Dermis microvascular lymphatic vessel endothelial cell (primary cell): ENCODE measurements at regions not wholly inside any gene's neighbourhood (a gene's known extent, or its start where the extent isn't known, plus 50 kb on each side); places are given as distances from the start of the nearest gene placed in this dataset.
A peak's percentile ranks its signal among the peaks of the same experiment; 100 is the strongest.
"Not testable (repeated sequence)": the region's sequence is repeated elsewhere in the genome, so short reads cannot be mapped to it uniquely, and the experiment has no call there.

Experiments
- DNase-seq, 2 donors: peaks; one replicate each; pipeline versions ENCODE4 v3.0.0 to v3.0.0-alpha.2; 2010; ENCODE audit warnings: low read depth in 2 of 2

DNA sequence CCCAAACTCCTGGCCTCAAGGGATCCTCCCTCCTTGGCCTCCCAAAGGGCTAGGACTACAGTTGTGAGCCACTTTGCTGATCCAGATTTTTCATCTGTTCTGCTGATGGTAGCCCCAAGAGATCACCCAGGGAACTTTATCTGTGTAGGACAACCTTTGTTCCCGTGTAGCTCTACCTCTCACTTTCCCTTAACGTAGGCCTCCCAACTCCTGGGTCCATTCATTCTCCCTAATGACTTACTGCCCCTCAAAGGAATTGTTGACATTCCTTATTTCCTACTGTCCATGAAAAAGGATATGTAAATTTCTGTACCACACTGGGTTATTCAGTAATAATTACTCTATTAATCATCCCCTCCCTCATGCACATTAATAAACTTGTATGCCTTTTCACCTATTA, 51.0 kb upstream of the PHF24 start:
- no peak for DNase-seq

DNA sequence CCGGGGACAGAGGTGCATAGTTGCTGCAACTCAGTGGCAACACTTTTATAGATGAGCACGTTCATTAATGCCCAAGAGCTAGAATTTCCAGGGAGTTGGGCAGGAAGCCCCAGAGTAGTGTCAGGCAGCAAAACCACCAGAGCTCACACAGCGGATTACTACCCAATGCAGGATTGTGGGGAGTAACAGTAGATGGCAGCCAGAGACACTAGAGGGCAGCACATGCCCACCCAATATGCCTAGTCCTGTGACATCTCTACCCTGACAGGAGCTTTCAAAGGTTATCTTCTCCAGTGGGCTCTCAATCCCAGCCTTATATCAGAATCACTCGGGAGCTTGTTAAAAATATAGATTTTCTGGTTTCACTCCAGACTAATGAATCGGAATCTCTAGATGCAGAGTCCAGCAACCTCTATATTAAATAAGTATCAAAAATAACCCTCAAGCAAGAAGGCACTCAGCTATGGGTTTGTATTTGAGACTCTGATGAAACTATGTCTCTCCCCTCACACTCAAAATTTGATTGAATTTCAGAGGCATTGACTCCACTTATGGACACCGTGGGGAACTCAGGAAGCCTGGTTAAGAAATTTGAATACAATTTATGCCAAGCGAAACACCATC, 58.4 kb upstream of the PHF24 start:
- peak; percentile 65 to 77 for DNase-seq

DNA sequence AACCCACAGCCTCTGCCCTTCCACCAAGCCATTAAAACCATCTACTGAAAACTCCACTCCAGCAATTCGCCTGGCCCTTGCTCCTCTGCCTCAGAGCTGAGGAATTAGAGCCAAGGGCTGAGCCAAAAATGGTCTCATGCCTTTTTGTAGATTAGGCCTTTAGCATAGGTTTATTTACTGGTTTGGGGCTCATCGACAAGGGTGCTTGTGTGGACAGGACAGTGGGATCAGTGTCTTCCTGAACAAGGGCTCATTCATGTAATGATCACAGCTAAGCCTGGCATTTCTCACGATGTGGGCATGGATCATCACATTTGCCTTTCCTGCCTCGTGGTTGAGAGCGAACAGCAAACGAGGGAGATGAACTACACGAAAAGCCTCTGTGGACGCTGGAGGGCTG, 59.2 kb upstream of the PHF24 start:
- no peak for DNase-seq

DNA sequence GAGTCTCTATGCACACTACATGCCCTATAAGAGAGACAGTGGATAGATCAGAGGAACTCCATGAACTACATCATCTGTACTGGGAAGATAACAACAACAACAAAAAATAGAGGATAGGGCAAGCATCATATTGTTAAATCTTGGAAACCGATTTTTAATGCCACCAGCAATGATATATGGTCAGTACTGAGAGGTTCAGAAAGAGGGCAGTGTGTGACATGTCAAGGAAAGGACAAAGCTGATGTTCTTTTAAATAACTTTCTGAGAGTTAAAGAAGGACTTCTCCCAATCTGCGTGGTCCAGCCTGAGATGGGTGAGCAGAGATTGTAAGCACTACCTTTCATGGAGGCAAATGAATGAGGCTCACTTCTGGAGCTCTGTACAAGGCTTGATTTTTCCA, 62.0 kb upstream of the PHF24 start:
- no peak for DNase-seq

DNA sequence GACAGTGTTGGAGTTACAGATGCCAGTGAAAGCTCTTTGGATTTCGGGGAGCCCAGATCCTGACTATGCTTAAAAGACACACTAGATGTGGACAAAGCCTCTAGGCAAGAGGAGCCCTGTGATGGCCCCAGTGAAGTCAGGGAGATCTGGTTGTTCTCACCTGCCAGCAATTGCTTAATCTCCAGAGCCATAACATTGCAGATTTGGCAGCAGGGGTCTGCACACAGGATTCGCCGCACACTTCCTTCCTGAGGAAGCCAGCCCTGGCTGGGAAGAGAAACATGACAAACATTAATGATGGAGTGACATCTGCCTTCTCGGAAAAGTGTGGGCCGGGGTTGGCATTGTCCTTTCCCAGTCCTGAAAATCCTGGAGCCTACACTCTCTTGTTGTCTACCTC, 65.2 kb upstream of the PHF24 start:
- DNase-seq, result peak; percentile 2 to 73

DNA sequence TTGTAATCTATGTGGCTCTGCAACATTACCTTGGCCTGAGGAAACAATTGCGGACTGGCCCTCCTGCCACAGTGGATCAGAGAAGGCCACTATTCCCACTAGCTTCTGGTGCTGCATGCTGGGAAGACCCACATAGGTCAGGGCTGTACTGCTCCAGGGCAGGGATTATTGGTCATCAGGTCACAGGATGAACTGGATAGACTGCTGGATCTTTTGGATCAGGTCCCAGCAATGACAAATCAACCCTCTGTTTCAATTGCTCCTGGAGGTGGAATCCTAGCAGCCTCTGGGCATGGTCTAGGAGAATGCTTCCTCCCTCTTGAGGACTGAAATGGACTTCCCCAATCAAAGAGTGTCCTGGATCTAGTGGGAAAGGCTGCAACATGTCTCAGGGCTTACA, 66.7 kb upstream of the PHF24 start:
- DNase-seq, result peak in 1 of 2 donors; percentile 23

DNA sequence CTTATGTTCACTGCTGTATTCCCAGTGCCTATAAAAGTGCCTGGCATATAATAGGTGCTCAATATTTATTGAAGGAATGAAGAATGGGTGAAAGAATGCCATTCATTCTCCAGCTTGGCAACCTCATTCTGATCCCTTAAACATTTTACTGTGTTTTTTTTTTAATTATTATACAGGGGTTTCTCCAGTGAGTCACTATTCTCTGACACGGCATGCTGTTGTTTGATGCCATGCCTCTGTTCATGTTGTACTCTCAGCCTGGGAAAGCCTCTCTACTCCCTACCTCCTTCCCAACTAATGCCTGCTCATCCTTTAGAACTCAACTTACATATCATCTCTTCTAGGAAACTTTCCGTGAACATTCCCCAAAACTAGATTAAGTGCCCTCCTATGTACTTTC, 70.2 kb upstream of the PHF24 start:
- DNase-seq, result no peak

DNA sequence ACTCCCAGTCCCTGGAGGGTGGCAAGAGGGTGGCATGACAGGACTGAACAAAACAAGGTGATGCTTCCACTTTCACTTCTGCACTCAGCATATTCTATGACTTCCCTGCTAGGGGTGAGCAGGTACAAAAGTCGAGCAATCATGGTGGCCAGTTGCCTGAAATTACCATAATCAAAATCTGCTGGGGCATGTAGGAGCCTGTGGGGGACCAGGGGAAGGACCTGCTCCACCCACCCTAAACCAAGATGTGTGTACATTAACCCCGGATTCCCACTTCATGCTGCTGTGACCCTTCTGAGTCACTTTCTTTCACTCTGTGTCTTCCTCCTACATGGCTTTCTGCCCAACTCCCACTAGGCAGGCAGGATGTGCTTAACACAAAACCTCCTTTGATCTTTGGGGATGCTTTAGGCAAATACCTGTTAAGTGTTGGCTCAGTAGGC, 73.3 kb upstream of the PHF24 start:
- no peak for DNase-seq

DNA sequence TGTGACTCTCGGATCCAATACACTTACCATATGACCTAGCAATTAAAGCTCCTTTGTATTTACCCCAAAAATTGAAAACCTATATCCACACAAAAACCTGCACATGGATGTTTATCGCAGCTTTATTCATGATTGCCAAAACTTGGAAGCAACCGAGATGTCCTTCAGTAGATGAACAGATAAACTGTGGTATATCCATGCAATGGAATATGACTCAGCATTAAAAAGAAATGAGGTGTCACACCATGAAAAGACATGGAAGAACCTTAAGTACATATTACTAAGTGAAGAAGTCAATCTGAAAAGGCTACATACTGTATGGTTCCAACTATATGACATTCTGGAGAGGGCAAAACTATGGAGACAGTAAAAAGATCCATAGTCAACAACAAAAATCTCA, 82.0 kb upstream of the PHF24 start:
- no peak for DNase-seq

DNA sequence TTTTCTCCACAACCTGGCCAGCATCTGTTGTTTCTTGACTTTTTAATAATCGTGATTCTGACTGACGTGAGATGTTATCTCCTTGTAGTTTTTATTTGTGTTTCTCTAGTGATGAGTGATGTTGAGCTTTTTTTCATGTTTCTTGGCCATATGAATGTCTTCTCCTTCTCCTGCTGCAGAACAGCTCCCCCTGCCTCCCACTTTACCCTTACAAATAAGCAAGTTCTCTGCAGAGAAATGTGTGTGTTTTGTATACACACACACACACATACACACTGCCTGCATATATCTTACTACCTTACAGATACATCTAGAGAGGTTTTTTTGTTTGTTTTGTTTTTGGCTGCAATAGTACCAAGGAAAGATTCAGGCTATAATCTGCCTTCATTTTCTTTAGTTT, 88.7 kb upstream of the PHF24 start:
- DNase-seq, result peak in 1 of 2 donors; percentile 40

DNA sequence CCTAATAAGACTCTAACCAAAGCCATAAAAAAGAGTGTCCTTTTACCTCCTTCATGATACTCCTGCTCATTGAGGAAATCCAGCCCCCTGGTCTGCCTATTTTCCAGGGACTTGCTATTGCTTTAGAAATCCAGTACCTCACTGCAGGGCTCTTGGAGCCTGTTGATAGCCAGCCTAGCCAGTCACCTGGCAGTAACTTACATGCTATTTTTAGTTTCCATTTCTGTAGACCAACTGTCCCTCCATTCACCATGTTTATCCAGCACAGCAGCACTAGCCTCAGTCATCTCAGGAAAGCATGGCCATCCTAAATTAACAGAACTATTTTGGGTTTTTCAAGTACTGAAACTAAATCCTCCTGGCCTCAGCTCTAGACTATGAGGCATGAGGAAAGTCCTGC, 91.5 kb upstream of the PHF24 start:
- no peak for DNase-seq

DNA sequence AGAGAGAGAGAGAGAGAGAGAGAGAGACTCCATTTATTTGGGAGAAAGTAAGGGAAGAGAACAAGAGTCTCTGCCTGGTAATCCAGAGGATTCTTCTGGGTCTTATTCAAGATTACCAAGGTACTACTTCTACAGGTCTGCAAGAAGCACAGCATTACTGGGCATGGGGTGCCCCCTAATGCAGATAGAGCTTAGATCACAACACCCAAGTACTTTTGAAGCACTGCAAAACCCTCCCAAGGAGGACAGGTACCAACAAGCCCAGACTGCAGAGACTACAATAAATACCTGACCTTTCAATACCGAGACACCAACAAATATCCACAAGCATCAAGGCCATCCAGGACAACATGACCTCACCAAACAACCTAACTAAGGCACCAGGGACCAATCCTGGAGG, 94.7 kb upstream of the PHF24 start:
- no peak for DNase-seq

DNA sequence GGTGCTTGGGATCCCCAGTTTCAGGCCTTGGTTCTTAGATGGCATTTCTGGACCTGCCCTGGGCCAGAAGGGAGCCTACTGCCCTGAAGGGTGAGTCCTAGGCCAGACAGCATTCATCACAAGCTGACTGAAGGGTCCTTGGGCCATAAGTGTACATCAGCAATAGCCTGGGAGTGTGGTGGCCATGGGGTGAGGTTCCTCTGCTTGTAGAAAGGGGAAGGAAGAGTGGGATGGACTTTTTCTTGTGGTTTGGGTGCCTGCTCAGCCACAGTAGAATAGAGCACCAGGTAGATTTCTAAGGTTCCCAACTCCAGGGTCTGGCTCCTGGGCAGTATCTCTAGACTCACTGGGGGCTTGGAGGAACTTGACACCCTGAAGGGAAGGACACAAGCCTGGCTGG, 95.2 kb upstream of the PHF24 start:
- DNase-seq, result no peak

DNA sequence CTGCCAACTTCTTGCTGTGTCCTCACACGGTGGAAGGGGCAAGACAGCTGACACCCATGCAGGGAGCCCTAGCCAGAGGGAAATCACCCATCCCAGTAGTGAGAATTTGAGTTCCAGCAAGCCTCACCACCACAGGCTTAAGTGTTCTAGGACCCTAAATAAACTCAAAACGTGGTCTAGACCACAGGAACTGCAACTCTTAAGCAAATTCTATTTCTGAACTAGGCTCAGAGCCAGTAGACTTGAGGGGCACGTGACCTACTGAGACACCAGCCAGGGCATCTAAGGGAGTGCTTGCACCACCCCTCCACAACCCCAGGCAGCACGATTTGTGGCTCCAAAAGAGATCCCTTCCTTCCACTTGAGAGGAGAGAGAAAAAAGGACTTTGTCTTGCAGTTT, 96.0 kb upstream of the PHF24 start:
- DNase-seq, result no peak

DNA sequence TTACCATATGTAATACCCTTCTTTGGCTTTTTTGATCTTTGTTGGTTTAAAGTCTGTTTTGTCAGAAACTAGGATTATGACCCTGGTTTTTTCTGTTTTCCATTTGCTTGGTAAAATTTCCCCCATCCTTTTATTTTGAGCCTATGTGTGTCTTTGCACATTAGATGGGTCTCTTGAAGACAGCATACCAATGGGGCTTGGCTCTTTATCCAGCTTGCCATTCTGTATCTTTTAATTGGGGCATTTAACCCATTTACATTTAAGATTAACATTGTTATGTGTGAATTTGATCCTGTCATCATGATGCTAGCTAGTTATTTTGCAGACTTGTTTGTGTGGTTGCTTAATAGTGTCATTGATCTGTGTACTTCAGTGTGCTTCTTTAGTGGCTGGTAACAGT, 103.1 kb upstream of the PHF24 start:
- DNase-seq, result not testable (repeated sequence)

DNA sequence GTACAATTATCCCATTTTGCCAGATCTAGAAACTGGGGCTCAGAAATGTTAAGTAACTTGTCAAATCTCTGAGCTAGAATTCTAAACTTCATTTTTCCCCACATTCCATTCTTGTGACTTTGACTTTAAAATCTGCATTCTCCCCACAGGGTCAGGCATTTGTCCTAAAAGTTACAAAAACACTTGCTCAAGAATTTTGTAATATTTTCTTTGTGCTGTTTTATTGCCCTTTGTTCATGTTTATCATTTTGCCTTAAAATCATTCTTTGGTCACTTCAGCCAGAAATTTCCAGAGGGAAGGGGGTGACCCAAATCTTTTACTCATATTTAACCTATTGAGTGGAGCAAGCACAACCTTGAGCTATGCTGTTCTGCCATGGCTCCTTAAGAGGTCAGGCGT, 120.1 kb upstream of the CCL21 start:
- no peak for DNase-seq

DNA sequence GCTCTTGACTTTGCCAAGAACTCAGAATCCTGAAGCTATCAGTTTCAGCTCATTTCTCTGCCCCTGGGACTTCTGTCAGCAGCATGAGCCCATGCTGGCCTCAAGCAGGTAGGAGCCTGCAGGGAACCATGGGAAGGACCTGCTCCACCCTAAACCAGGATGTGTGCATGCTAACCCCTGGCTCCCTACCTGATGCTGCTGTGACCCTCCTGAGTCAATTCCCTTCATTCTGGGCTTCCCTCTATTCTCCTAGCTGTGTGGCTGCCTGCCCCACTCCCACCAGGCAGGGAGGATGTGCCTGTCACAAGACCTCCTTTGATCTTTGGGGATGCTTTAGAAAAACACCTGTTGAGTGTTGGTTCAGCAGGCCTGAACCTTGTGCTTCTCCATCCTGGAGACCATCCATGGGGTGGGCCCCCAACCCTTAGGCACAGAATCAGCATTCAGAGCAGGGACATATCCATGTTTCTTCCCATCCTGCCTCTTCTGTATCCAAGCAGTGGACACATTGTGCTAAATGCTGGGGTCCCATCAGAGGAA, 117.1 kb upstream of the CCL21 start:
- DNase-seq, result no peak

DNA sequence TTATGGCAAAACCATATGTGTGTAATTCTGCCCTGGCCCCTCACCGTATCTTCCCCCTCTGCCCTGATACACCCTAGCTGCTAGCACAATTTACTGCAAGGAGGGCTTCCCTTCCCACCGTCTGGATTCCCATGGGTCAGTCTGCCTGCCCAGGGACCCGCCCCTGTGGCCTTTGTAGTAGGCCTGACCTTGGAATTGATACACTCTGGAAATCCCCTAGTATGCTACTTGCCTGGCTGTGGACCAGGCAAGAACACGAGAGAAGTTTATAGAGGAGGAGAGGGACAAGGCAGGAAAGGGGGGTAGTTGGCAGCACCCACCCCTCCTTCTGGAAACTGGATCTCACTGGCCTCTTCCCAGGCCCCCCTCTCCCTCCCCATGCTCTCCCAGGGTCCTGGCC, 115.8 kb upstream of the CCL21 start:
- DNase-seq, result no peak

DNA sequence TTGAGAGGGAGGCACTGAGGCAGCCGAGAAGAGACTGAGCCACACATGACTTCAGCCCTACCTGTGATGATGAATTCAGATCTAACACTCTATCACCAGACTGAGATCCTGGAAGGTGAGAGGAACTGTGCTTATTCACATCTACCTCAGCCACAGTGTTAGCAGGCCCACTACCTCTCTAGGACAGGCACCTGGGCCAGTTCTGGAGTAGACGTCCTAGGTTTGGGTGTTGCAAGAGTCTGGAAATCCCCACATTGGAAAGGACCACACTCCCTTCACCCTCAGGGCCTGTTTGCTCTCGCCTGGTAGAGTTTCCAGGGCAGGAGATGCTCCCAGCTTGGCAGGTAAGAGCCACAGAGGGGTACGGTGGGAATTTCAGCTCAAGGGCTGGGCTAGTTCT, 113.8 kb upstream of the CCL21 start:
- DNase-seq, result no peak

DNA sequence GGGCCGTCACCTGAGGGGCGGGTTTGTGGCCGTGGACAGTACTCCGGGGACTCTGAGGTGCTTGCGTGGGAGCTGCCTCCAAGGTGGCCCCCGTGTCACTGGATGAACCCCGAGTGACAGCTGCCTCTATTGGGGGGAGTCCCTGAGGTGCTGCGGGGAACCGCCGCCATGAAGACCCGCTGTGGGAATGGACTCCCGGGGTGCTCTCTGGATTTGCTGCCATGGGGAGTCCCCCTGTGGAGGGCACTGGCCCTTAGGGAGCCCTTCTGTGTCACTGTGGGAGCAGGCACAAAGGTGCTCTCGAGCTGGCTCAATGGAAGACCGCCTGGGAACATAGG, 100.2 kb upstream of the CCL21 start:
- DNase-seq, result no peak

DNA sequence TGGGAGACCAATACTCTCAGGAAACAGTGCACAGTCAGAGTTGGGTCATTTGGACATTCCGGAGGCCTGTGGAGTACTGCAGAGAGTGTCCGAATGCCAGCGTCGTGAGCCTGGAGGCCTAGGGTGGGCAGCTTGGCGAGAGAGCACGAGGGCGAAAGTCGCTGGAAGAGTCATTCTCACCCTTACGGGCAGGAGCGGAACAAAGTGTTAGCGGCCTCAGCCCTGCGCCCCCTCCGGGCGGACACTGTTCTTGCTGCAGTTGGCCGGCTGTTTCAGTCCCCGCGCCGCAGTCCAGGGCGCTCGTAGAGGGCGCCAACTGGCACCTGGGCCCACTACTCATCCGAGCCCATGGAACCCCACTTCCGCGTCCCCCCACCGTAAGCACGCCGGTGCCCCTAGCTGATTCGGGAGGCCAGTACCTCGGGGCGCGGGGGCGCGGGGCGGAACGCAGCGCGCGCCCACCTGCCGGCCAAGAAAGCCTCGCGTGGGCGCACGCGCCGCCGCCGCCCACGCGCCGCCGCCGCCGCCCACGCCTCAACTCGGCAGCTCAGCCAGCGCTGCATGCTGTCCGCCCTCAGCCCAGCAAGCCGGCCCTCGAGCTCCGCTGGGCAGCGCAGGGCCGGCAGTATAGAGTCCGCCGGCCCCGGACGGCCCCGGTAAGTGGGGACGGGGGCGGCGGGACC, 99.7 kb upstream of the CCL21 start:
- peak; percentile 2 to 36 for DNase-seq

DNA sequence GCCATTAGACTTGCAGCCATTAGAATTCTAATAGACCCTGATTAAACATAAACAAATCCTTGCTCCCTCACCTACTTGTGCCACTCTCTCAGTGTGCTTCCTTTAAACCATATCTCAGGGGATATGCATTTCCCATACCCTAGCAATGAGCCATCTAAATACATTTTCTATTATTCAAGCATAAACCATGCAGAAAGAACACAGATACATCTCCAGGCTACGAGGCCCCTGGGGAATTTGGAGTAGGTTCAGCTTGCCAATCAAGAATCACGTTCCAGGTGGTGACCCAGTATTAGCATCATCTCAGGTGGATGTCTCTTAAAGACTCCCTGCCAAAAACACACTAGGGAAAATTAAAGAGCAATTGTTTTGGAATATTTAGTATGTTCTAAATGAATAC, 93.0 kb upstream of the CCL21 start:
- no peak for DNase-seq

DNA sequence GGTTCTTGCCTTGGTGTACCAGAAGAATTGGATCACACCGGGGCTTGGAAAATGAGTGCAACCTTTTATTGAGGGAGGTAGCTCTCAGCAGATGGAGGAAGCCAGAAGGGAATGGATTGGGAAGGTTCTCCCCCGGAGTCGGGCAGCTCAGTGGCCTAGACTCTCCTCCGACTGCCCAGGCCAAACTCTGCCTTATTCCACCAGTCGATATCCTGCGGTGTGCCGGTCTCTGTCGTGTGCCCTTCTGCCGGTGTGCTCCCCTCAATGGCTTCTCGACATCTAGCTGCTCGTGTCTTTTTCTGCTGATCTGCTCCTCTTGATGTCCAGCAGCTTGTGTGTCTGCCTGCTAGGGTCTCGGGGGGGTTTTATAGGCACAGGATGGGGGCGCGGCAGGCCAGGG, 87.4 kb upstream of the CCL21 start:
- no peak for DNase-seq

DNA sequence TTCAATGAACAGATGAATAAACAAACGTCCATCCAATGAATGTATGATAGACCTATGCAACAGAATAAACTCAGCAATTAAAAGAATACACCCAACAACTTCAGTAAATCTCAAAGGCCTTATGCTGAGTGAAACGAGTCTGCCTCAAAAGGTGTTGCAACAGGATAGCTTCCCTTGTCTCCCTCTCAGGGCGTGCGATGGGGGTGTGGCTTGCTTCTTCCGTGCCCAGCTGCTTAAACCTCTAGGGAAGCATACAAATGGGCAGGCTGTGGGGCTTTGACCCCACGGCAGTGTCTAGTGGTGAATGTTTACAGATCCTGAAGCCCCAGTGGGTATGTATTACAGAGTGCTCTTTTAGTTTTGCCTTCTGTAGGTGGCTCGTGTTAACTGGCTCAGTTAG, 87.0 kb upstream of the CCL21 start:
- no peak for DNase-seq
